ENCODE measurements at regions not wholly inside any gene's neighbourhood (a gene's known extent, or its start where the extent isn't known, plus 50 kb on each side); places are given as distances from the start of the nearest gene placed in this dataset.

DNA sequence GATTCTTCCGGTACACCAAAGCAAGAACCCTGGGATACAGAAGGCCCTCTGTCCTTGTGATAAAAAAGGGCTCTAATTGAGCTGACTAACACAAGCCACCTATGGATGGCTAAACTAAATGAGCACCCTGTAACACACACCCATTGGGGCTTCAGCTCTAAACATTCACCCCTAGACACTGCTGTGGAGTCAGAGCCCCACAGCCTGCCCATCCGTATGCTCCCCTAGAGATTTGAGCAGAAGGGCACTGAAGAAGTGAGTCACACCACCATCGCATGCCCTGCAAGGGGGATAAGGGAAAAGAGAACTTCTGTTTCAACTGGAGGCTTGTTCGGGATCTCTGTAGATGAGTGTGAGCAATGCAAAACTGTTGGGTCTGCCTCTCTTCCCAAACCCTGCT lies 545.2 kb downstream of the KCTD8 start:
- TF ChIP-seq ETV6 (conservative IDR thresholded peaks at IDR 0.05 in 1 of 2, IDR thresholded peaks at IDR 0.05 in 1 of 2; ENCODE audit: borderline replicate concordance in 1 of 2, low read depth in 1 of 2) (no peak), MEF2A (IDR thresholded peaks at IDR 0.05; ENCODE audit: insufficient read depth, low read depth, low read length) (no peak), ZNF274 (IDR thresholded peaks at IDR 0.05; ENCODE audit: insufficient read depth, insufficient read length) (no peak), KDM1A (IDR thresholded peaks at IDR 0.05; ENCODE audit: borderline replicate concordance) (no peak), NFIC (IDR thresholded peaks at IDR 0.05; ENCODE audit: low read depth, low read length) (no peak)
- TF ChIP-seq, protein P1, sequence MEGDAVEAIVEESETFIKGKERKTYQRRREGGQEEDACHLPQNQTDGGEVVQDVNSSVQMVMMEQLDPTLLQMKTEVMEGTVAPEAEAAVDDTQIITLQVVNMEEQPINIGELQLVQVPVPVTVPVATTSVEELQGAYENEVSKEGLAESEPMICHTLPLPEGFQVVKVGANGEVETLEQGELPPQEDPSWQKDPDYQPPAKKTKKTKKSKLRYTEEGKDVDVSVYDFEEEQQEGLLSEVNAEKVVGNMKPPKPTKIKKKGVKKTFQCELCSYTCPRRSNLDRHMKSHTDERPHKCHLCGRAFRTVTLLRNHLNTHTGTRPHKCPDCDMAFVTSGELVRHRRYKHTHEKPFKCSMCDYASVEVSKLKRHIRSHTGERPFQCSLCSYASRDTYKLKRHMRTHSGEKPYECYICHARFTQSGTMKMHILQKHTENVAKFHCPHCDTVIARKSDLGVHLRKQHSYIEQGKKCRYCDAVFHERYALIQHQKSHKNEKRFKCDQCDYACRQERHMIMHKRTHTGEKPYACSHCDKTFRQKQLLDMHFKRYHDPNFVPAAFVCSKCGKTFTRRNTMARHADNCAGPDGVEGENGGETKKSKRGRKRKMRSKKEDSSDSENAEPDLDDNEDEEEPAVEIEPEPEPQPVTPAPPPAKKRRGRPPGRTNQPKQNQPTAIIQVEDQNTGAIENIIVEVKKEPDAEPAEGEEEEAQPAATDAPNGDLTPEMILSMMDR (IDR thresholded peaks at IDR 0.05 in 2 of 3, conservative IDR thresholded peaks at IDR 0.05 in 1 of 3; ENCODE audit: control insufficient read depth in 2 of 3, extremely low read depth in 1 of 3, insufficient read depth in 1 of 3, low read depth in 3 of 3, low read length in 3 of 3), result no peak

Measured in GM12878 (cell line).